Trophoblast cell (in vitro differentiated cells and primary cell): ENCODE measurements at regions not wholly inside any gene's neighbourhood (a gene's known extent, or its start where the extent isn't known, plus 50 kb on each side); places are given as distances from the start of the nearest gene placed in this dataset.
"Not testable (repeated sequence)": the region's sequence is repeated elsewhere in the genome, so short reads cannot be mapped to it uniquely, and the experiment has no call there.

Experiments
- DNase-seq, 2 donors: peaks; one replicate each; pipeline ENCODE4 v3.0.0-alpha.2; 2016
- H2AFZ ChIP-seq: 2 replicates; pipeline ENCODE4 v1.6.1; 2013; ENCODE audit warnings: low read length, moderate library complexity, mild to moderate bottlenecking; ENCODE audit not compliant: insufficient read depth, poor library complexity
- H2AK5ac ChIP-seq: 2 replicates; pipeline ENCODE4 v1.6.1; 2013; ENCODE audit warnings: mild to moderate bottlenecking, low read length
- H2BK120ac ChIP-seq: 2 replicates; pipeline ENCODE4 v1.6.1; 2013; ENCODE audit warnings: low read length, mild to moderate bottlenecking, moderate library complexity; ENCODE audit not compliant: insufficient read depth, poor library complexity
- H2BK12ac ChIP-seq: 2 replicates; pipeline ENCODE4 v1.6.1; 2013; ENCODE audit warnings: mild to moderate bottlenecking, low read length, moderate library complexity
- H2BK5ac ChIP-seq: 2 replicates; pipeline ENCODE4 v1.6.1; 2013; ENCODE audit warnings: low read length, low read depth, moderate library complexity, mild to moderate bottlenecking; ENCODE audit not compliant: poor library complexity
- H3K14ac ChIP-seq: 2 replicates; pipeline ENCODE4 v1.6.1; 2013; ENCODE audit warnings: mild to moderate bottlenecking, low read length
- H3K18ac ChIP-seq: 2 replicates; pipeline ENCODE4 v1.6.1; 2013; ENCODE audit warnings: mild to moderate bottlenecking, low read length
- H3K23ac ChIP-seq: 2 replicates; pipeline ENCODE4 v1.6.1; 2013; ENCODE audit warnings: low read length
- H3K27ac ChIP-seq: 2 replicates; pipeline ENCODE4 v1.5.1; 2013; ENCODE audit warnings: low read depth, mild to moderate bottlenecking, inconsistent platforms, low read length, moderate library complexity
- H3K27me3 ChIP-seq: 2 replicates; pipeline ENCODE4 v1.6.1; 2013; ENCODE audit warnings: inconsistent platforms, mild to moderate bottlenecking, low read length, moderate library complexity; ENCODE audit not compliant: insufficient read depth
- H3K36me3 ChIP-seq, 2 experiments: 1 replicate in 1 of 2; 2 replicates in 1 of 2; pipeline ENCODE4 v1.6.1; 2013; ENCODE audit warnings: low read length in 2 of 2, mild to moderate bottlenecking in 2 of 2, moderate library complexity in 1 of 2; ENCODE audit not compliant: insufficient read depth in 2 of 2, control insufficient read depth in 1 of 2
- H3K4ac ChIP-seq: 2 replicates; pipeline ENCODE4 v1.6.1; 2013; ENCODE audit warnings: low read depth, mild to moderate bottlenecking, low read length, moderate library complexity
- H3K4me1 ChIP-seq, 2 experiments: 1 replicate in 1 of 2; 2 replicates in 1 of 2; pipeline ENCODE4 v1.6.1; 2013; ENCODE audit warnings: low read length in 2 of 2, mild to moderate bottlenecking in 2 of 2, moderate library complexity in 1 of 2; ENCODE audit not compliant: insufficient read depth in 2 of 2, control insufficient read depth in 1 of 2
- H3K4me2 ChIP-seq: 2 replicates; pipeline ENCODE4 v1.6.1; 2013; ENCODE audit warnings: inconsistent platforms, mild to moderate bottlenecking, low read length, moderate library complexity
- H3K4me3 ChIP-seq: 2 replicates; pipeline ENCODE4 v1.5.1; 2013; ENCODE audit warnings: mild to moderate bottlenecking, low read depth, low read length, inconsistent platforms
- H3K79me1 ChIP-seq: one replicate; pipeline ENCODE4 v1.6.1; 2013; ENCODE audit warnings: low read length
- H3K79me2 ChIP-seq: 2 replicates; pipeline ENCODE4 v1.6.1; 2013; ENCODE audit warnings: low read length, mild to moderate bottlenecking; ENCODE audit not compliant: control insufficient read depth, insufficient read depth, poor library complexity
- H3K9ac ChIP-seq: 2 replicates; pipeline ENCODE4 v1.6.1; 2013; ENCODE audit warnings: mild to moderate bottlenecking, low read length
- H3K9me3 ChIP-seq: 2 replicates; pipeline ENCODE4 v1.6.1; 2013; ENCODE audit warnings: low read depth, mild to moderate bottlenecking, control low read depth, inconsistent platforms, low read length; ENCODE audit not compliant: insufficient read depth
- H4K12ac ChIP-seq: 2 replicates; pipeline ENCODE4 v1.6.1; 2013; ENCODE audit warnings: low read depth, mild to moderate bottlenecking, low read length, moderate library complexity
- H4K8ac ChIP-seq: 2 replicates; pipeline ENCODE4 v1.6.1; 2013; ENCODE audit warnings: low read depth, mild to moderate bottlenecking, low read length, moderate library complexity
- H4K91ac ChIP-seq: one replicate; pipeline ENCODE4 v1.6.1; 2013; ENCODE audit warnings: low read depth, mild to moderate bottlenecking, low read length, moderate library complexity
- WGBS: extraction: QIAGEN DNeasy Blood & Tissue Kit; methylation state at CpG from one replicate; pipeline ENCODE4 v1.1.7; 2013; ENCODE audit warnings: missing lambda C conversion rate; ENCODE audit not compliant: insufficient read length, insufficient coverage; ENCODE audit errors: extremely low coverage; 5-methylcytosine and 5-hydroxymethylcytosine counted together

DNA sequence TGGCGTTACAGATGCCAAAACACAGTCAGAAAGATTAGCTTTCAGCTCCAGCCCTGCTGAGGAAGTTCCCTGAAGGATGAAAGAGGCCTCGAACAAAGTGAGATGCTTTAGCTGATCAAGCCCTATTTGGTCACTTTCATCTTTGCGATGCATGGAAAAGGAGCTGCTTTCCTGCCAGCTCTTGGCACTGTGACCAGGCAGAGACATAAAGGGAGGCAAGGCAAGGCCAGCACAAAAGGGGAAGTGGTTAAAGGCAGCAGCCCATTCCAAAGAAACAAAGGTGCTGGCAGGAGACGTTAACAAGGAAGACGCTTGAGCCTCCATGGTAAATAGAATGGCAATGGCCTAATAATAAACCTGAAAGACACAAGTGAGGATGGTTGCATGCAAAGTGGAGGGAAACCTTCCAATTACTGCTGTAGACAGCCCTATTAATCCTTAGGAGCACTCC, 617.1 kb upstream of the INTU start:
- Histone ChIP-seq H3K79me2 (no peaks in the 10 kb centered on the region), H3K23ac (no peak overlapping the region), H3K4me3 (no peak overlapping the region), H3K27ac (no peak overlapping the region), H3K9me3 (no peaks in the 10 kb centered on the region), H3K14ac (no peak overlapping the region), H3K36me3 (no peaks in the 10 kb centered on the region), H2BK12ac (no peak overlapping the region), H4K8ac (no peak overlapping the region), H2AFZ (no peak overlapping the region), H3K4ac (no peak overlapping the region), H3K27me3 (no peaks in the 10 kb centered on the region), H4K91ac (no peak overlapping the region), H4K12ac (no peak overlapping the region), H2BK120ac (no peak overlapping the region), H3K18ac (no peak overlapping the region), H3K9ac (no peak overlapping the region), H2BK5ac (no peak overlapping the region), H3K4me2 (no peak overlapping the region), H3K4me1 (no peaks in the 10 kb centered on the region), H2AK5ac (no peak overlapping the region), H3K79me1 (no peaks in the 10 kb centered on the region)
- no CpG with 5 or more reads among the region's 5 CpGs for WGBS
- no peak for DNase-seq

- Histone ChIP-seq H4K8ac (no peak overlapping the region), H3K79me2 (no peaks in the 10 kb centered on the region), H4K91ac (no peak overlapping the region), H2AFZ (no peak overlapping the region), H3K9me3 (no peaks in the 10 kb centered on the region), H3K14ac (no peak overlapping the region), H3K36me3 (no peaks in the 10 kb centered on the region), H3K23ac (no peak overlapping the region), H2BK5ac (no peak overlapping the region), H3K4me1 (no peaks in the 10 kb centered on the region), H3K79me1 (no peaks in the 10 kb centered on the region), H3K27ac (no peak overlapping the region), H3K27me3 (no peaks in the 10 kb centered on the region), H3K4me3 (no peak overlapping the region), H3K18ac (no peak overlapping the region), H2BK12ac (no peak overlapping the region), H2AK5ac (no peak overlapping the region), H4K12ac (no peak overlapping the region), H3K9ac (no peak overlapping the region), H2BK120ac (no peak overlapping the region), H3K4ac (no peak overlapping the region), H3K4me2 (no peak overlapping the region)
- DNase-seq = no peak
- WGBS = no CpG with 5 or more reads among the region's 2 CpGs
Observed at GRCh38 chr4:127018381-127018780, 614.4 kb upstream of the INTU start.

- not testable (repeated sequence) for H2AK5ac ChIP-seq, H3K4ac ChIP-seq, H4K91ac ChIP-seq, H2BK120ac ChIP-seq, H3K4me2 ChIP-seq, H3K4me1 ChIP-seq, H3K27me3 ChIP-seq, H3K4me3 ChIP-seq, H3K79me1 ChIP-seq, H3K14ac ChIP-seq, H3K27ac ChIP-seq, H4K8ac ChIP-seq, H2AFZ ChIP-seq, H2BK5ac ChIP-seq, H3K9me3 ChIP-seq, DNase-seq, H3K9ac ChIP-seq, H3K23ac ChIP-seq, H3K79me2 ChIP-seq, H2BK12ac ChIP-seq, H3K36me3 ChIP-seq, H3K18ac ChIP-seq, H4K12ac ChIP-seq
- WGBS = no CpG with 5 or more reads among the region's 15 CpGs
Observed at GRCh38 chr4:127020831-127021230, 611.9 kb upstream of the INTU start.

DNA sequence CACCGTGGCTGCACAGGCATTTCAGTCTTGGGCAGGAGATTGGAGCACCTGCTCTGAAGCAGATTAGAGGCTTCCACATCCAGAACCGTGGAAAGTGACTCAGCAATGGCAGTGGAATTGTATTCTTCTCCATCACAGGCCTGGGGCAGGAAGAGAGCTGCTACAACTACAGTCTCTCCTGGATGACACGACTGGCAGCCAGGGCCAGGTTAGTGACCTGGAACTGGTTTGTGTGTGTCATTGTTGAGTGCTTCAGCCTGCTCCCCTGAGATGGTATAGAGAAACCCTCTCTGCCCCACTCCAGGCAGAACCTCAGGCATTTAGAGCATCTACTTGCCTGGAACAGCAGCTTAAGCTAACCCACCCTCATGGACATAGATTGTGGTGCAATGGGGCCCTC, 596.5 kb upstream of the INTU start:
- Histone ChIP-seq H3K14ac (no peak overlapping the region), H3K27me3 (no peaks in the 10 kb centered on the region), H3K4me1 (no peaks in the 10 kb centered on the region), H3K27ac (no peak overlapping the region), H4K8ac (no peak overlapping the region), H3K23ac (no peak overlapping the region), H2BK120ac (no peak overlapping the region), H2AFZ (no peak overlapping the region), H3K4me2 (no peak overlapping the region), H4K12ac (no peak overlapping the region), H3K36me3 (no peaks in the 10 kb centered on the region), H3K4ac (no peak overlapping the region), H2BK5ac (no peak overlapping the region), H3K9me3 (no peaks in the 10 kb centered on the region), H2AK5ac (no peak overlapping the region), H3K9ac (no peak overlapping the region), H3K79me2 (no peaks in the 10 kb centered on the region), H4K91ac (no peak overlapping the region), H3K4me3 (no peak overlapping the region), H3K79me1 (no peaks in the 10 kb centered on the region), H2BK12ac (no peak overlapping the region), H3K18ac (no peak overlapping the region)
- no peak for DNase-seq
- no CpG with 5 or more reads among the region's 3 CpGs for WGBS
